CD14-positive monocyte (primary cell): ENCODE measurements at regions not wholly inside any gene's neighbourhood (a gene's known extent, or its start where the extent isn't known, plus 50 kb on each side); places are given as distances from the start of the nearest gene placed in this dataset.

ENCODE experiments used
- DNase-seq, 3 donors: peaks; one replicate each; pipeline ENCODE4 v3.0.0-alpha.2; 2011 to 2022
- H2AFZ ChIP-seq: 2 replicates; pipeline ENCODE4 v1.6.0; 2012; ENCODE audit warnings: mild to moderate bottlenecking, low read depth, low read length, inconsistent platforms; ENCODE audit not compliant: insufficient read depth, poor library complexity, severe bottlenecking
- H3K27ac ChIP-seq, 2 donors: 1 replicate in 1 of 2; 2 replicates in 1 of 2; pipeline ENCODE4 v1.5.1; 2012 to 2013; ENCODE audit warnings: low read length in 2 of 2, control low read depth in 1 of 2, inconsistent platforms in 1 of 2, low read depth in 1 of 2, mild to moderate bottlenecking in 1 of 2
- H3K27me3 ChIP-seq, 2 donors: one replicate each; pipeline versions ENCODE4 v1.6.0 to v1.6.1; 2011 to 2013; ENCODE audit warnings: low read length in 2 of 2; ENCODE audit not compliant: control insufficient read depth in 2 of 2, insufficient read depth in 2 of 2
- H3K36me3 ChIP-seq, 2 donors: replicated peaks in 1 of 2; 1 replicate in 1 of 2; 2 replicates in 1 of 2; pipeline versions ENCODE4 v1.5.1 to v1.6.1; 2012 to 2013; ENCODE audit warnings: low read length in 2 of 2, control low read depth in 1 of 2, inconsistent platforms in 1 of 2, mild to moderate bottlenecking in 1 of 2; ENCODE audit not compliant: insufficient read depth in 2 of 2, control insufficient read depth in 1 of 2
- H3K4me1 ChIP-seq, 2 donors: 1 replicate in 1 of 2; 2 replicates in 1 of 2; pipeline versions ENCODE4 v1.5.1 to v1.6.1; 2012 to 2013; ENCODE audit warnings: low read length in 2 of 2, control low read depth in 1 of 2, inconsistent platforms in 1 of 2, mild to moderate bottlenecking in 1 of 2, moderate library complexity in 1 of 2; ENCODE audit not compliant: insufficient read depth in 2 of 2, control insufficient read depth in 1 of 2
- H3K4me2 ChIP-seq: replicated peaks from 2 replicates; pipeline ENCODE3; 2012; ENCODE audit warnings: low read length, moderate library complexity, mild to moderate bottlenecking; ENCODE audit not compliant: poor library complexity, severe bottlenecking; ENCODE audit errors: extremely low read depth
- H3K4me3 ChIP-seq, 3 experiments: fragments of 200-600 bp in 1 of 3; sonication (generic) in 1 of 3; replicated peaks in 1 of 3; 1 replicate in 2 of 3; 2 replicates in 1 of 3; pipeline ENCODE4 v1.5.1; 2011 to 2013; ENCODE audit warnings: low read length in 3 of 3, mild to moderate bottlenecking in 3 of 3, control low read depth in 2 of 3, low read depth in 2 of 3, inconsistent platforms in 1 of 3, moderate library complexity in 1 of 3
- H3K79me2 ChIP-seq: 2 replicates; pipeline ENCODE4 v1.6.0; 2012; ENCODE audit warnings: mild to moderate bottlenecking, control low read depth, inconsistent platforms, low read length, moderate library complexity; ENCODE audit not compliant: insufficient read depth
- H3K9ac ChIP-seq: 2 replicates; pipeline ENCODE4 v1.6.0; 2017; ENCODE audit warnings: low read length, mild to moderate bottlenecking; ENCODE audit not compliant: insufficient read depth, poor library complexity, severe bottlenecking
- H3K9me3 ChIP-seq, 2 donors: replicated peaks in 1 of 2; 1 replicate in 1 of 2; 2 replicates in 1 of 2; pipeline versions ENCODE4 v1.5.1 to v1.6.1; 2012 to 2013; ENCODE audit warnings: low read length in 2 of 2, control low read depth in 1 of 2; ENCODE audit not compliant: control insufficient read depth in 1 of 2, insufficient read depth in 1 of 2
- H4K20me1 ChIP-seq: 2 replicates; pipeline ENCODE4 v1.6.0; 2012; ENCODE audit warnings: mild to moderate bottlenecking, low read length, control low read depth, moderate library complexity; ENCODE audit not compliant: insufficient read depth
- H3K27ac Mint-ChIP-seq, 7 donors: one replicate each; pipeline ENCODE4 v1.8.0; 2020; ENCODE audit warnings: mild to moderate bottlenecking in 7 of 7, mixed read lengths in 7 of 7, moderate library complexity in 6 of 7, inconsistent platforms in 2 of 7
- H3K27me3 Mint-ChIP-seq, 3 donors: one replicate each; pipeline ENCODE4 v1.8.0; 2021 to 2022; ENCODE audit warnings: low read depth in 3 of 3, mild to moderate bottlenecking in 3 of 3, mixed read lengths in 3 of 3, moderate library complexity in 3 of 3, inconsistent platforms in 1 of 3
- H3K36me3 Mint-ChIP-seq, 2 donors: one replicate each; pipeline ENCODE4 v1.8.0; 2020; ENCODE audit warnings: mixed read lengths in 2 of 2, inconsistent platforms in 1 of 2, mild to moderate bottlenecking in 1 of 2
- H3K4me1 Mint-ChIP-seq: one replicate; pipeline ENCODE4 v1.8.0; 2020; ENCODE audit warnings: mild to moderate bottlenecking, mixed read lengths
- H3K4me3 Mint-ChIP-seq, 2 donors: one replicate each; pipeline ENCODE4 v1.8.0; 2020; ENCODE audit warnings: mild to moderate bottlenecking in 2 of 2, mixed read lengths in 2 of 2, moderate library complexity in 1 of 2
- H3K9me3 Mint-ChIP-seq, 7 donors: one replicate each; pipeline ENCODE4 v1.8.0; 2020 to 2022; ENCODE audit warnings: mixed read lengths in 7 of 7, mild to moderate bottlenecking in 6 of 7, moderate library complexity in 6 of 7, inconsistent platforms in 2 of 7
- WGBS: methylation state at CpG from one replicate; pipeline ENCODE4 v1.1.5; 2013; ENCODE audit warnings: missing lambda C conversion rate; ENCODE audit not compliant: insufficient coverage; 5-methylcytosine and 5-hydroxymethylcytosine counted together
- intact Hi-C, 2 donors: fragments of 100-400 bp; cut with micrococcal nuclease; formaldehyde crosslinking; loops; one replicate each; pipeline versions ENCODE4 v1.15.0 to v1.15.1; 2023
- TF ChIP-seq, protein P1 (sequence below): fragments of 200-600 bp; IDR thresholded peaks from one replicate; pipeline ENCODE4 v1.8.0; 2022; ENCODE audit warnings: antibody characterized with exemption, mild to moderate bottlenecking

DNA sequence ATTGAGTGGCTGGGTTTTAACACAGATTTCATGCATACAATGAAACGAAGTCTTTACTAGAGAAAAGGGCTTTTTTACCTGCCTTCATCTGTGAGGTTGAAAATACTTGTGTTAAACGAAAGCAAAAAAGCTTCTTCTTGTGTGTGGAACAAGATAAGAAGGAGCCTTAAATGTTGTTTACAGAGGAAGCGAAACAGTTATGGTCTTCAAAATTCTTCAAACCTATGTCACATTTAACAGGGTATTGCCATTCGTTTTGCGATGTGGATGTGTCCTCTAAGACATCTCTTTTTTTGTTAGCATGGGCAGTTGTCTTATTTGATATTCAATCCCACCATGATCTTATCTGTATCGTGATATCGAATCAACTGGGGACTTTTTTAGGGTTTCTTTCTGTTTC, 532.6 kb downstream of the TMEM182 start:
- Mint-ChIP-seq H3K9me3 (peaks cover 0 to 6% (median 0%) of the 10 kb centered on the region in 7 donors), H3K4me3 (no peak overlapping the region), H3K4me1 (no peaks in the 10 kb centered on the region), H3K36me3 (no peaks in the 10 kb centered on the region), H3K27me3 (peaks cover 9 to 12% (median 11%) of the 10 kb centered on the region in 3 donors), H3K27ac (no peak overlapping the region)
- Histone ChIP-seq H3K4me3 (no peak overlapping the region), H4K20me1 (no peaks in the 10 kb centered on the region), H3K79me2 (no peaks in the 10 kb centered on the region), H3K9me3 (no peaks in the 10 kb centered on the region), H3K4me2 (no peak overlapping the region), H3K4me1 (no peaks in the 10 kb centered on the region), H3K9ac (no peak overlapping the region), H3K27ac (no peak overlapping the region), H2AFZ (no peak overlapping the region), H3K36me3 (no peaks in the 10 kb centered on the region), H3K27me3 (peaks cover 0 to 6% of the 10 kb centered on the region in 2 donors)
- intact Hi-C loops, result no loop called here
- WGBS, result no CpG with 5 or more reads among the region's 7 CpGs
- DNase-seq, result no peak
- TF ChIP-seq, protein P1, sequence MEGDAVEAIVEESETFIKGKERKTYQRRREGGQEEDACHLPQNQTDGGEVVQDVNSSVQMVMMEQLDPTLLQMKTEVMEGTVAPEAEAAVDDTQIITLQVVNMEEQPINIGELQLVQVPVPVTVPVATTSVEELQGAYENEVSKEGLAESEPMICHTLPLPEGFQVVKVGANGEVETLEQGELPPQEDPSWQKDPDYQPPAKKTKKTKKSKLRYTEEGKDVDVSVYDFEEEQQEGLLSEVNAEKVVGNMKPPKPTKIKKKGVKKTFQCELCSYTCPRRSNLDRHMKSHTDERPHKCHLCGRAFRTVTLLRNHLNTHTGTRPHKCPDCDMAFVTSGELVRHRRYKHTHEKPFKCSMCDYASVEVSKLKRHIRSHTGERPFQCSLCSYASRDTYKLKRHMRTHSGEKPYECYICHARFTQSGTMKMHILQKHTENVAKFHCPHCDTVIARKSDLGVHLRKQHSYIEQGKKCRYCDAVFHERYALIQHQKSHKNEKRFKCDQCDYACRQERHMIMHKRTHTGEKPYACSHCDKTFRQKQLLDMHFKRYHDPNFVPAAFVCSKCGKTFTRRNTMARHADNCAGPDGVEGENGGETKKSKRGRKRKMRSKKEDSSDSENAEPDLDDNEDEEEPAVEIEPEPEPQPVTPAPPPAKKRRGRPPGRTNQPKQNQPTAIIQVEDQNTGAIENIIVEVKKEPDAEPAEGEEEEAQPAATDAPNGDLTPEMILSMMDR, result no peak

DNA sequence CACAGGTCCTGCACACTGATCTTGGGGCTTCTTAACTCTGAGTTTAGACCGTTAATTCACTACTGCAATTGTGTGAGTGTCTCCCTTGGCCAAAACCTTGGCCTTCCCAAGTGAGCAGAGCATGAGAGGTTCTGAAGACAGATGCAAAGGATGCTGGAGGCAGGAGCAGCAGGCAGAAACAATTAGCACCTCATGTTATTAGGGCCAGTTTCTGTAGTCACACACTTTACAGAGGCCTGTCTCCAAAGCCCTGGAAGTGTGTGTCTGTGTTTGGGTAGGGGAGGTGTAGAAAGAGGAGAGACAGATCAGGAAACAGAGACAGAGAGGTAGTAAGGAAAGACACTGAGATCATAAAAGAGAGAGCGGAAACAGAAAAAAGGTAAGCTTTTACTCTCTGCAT, 533.8 kb downstream of the TMEM182 start:
- Mint-ChIP-seq H3K4me1 (no peaks in the 10 kb centered on the region), H3K36me3 (no peaks in the 10 kb centered on the region), H3K4me3 (no peak overlapping the region), H3K9me3 (peaks cover 0 to 6% (median 0%) of the 10 kb centered on the region in 7 donors), H3K27me3 (peaks cover 9 to 12% (median 9%) of the 10 kb centered on the region in 3 donors), H3K27ac (peak overlapping the region in 1 of 7 donors; percentile 69)
- Histone ChIP-seq H3K9ac (no peak overlapping the region), H3K4me2 (no peak overlapping the region), H4K20me1 (no peaks in the 10 kb centered on the region), H3K79me2 (no peaks in the 10 kb centered on the region), H3K4me1 (no peaks in the 10 kb centered on the region), H3K27ac (no peak overlapping the region), H3K9me3 (no peaks in the 10 kb centered on the region), H3K4me3 (no peak overlapping the region), H2AFZ (no peak overlapping the region), H3K27me3 (peaks cover 0 to 6% of the 10 kb centered on the region in 2 donors), H3K36me3 (no peaks in the 10 kb centered on the region)
- DNase-seq, result no peak
- intact Hi-C loops, result no loop called here
- no CpG with 5 or more reads among the region's 2 CpGs for WGBS
- TF ChIP-seq, protein P1, result no peak
